Left kidney (tissue), 1 donor: ENCODE measurements at regions not wholly inside any gene's neighbourhood (a gene's known extent, or its start where the extent isn't known, plus 50 kb on each side); places are given as distances from the start of the nearest gene placed in this dataset.
A peak's percentile ranks its signal among the peaks of the same experiment; 100 is the strongest.

ENCODE experiments used
- DNase-seq: peaks from one replicate; pipeline ENCODE4 v3.0.0-alpha.2; 2013

- DNase-seq = peak; percentile 62
These were observed 292.1 kb downstream of the SOX4 start for GRCh38 chr6:21885532-21886114.

- DNase-seq = peak; percentile 62
These were observed 293.1 kb downstream of the SOX4 start for GRCh38 chr6:21886542-21887151.

- peak; percentile 42 for DNase-seq
These were observed 294.0 kb downstream of the SOX4 start for GRCh38 chr6:21887231-21888185.

- no peak for DNase-seq
These were observed 297.5 kb downstream of the SOX4 start for GRCh38 chr6:21891080-21891479.

- DNase-seq = no peak
These were observed 300.2 kb downstream of the SOX4 start for GRCh38 chr6:21893793-21894192.

DNA sequence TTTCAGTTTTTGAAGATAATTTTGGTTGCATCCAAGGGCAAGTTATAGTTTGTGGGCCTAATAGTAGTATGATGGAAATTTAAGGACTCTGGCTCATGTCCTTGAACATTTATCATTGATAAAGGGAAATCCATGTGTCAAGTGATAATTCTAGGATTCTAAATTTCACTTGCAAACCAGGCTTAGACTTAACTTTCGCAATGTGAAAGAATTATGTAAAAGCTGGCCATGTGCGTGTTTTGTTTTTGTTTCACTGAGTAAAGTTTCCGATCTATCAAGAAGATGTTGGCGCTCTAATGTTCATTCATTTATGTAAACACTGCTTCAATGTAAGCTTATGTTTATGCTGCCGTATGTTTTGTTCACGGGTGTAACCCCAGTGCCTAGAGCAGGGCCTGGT, 302.0 kb downstream of the SOX4 start:
- no peak for DNase-seq

DNA sequence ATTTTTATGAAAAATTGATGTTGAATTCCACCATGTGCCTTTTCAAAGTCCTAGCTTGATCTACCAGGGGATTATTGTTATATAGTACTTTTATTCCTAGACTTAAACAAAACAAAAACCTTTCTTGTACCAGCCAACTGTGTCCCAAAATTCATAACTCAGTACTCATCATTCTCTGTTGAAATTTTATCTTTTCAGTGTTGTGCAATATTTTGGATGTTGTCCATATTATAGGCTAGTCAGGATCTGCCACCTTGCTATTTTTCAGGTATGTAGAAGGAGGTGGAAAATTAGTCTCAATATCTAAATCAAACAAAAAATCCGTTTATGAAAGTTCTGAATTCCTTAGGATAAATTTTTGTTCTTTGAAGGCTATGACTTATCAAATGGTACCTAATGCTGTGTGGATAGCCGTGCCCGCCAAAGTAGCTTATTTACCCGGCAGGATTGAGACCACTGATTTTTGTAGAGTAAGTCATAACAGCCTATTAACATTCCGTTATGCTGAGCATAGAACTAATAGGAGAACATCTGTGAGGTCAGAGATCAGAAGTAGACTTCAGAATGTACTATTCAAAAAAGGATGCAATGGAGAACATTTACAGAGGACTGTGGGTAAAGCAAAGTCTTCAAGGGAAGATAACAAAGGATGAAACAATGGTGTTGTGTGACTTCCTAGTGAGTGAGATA, 304.7 kb downstream of the SOX4 start:
- DNase-seq = no peak

- no peak for DNase-seq
These were observed 306.2 kb downstream of the SOX4 start for GRCh38 chr6:21899708-21900107.

DNA sequence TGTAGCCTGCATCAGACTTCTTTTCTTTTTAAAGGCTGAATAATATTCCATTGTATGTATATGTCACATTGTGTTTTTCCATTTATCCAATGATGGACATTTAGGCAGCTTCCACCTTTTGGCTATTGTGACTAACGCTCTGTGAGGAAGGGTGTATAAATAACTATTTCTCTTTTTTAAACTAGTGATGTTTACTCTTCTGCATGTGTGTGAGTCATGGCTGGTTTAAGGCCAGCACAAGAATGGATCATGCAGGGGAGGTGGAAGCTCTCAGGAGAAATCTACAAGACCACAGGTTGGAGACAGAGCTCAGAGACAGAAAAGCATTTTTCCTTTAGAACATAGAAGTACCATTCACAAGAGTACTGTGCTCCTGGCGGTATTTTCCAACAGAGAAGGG, 307.2 kb downstream of the SOX4 start:
- no peak for DNase-seq

- no peak for DNase-seq
These were observed 309.1 kb downstream of the SOX4 start for GRCh38 chr6:21902628-21903169.

- DNase-seq = no peak
These were observed 312.0 kb downstream of the SOX4 start for GRCh38 chr6:21905531-21905930.

DNA sequence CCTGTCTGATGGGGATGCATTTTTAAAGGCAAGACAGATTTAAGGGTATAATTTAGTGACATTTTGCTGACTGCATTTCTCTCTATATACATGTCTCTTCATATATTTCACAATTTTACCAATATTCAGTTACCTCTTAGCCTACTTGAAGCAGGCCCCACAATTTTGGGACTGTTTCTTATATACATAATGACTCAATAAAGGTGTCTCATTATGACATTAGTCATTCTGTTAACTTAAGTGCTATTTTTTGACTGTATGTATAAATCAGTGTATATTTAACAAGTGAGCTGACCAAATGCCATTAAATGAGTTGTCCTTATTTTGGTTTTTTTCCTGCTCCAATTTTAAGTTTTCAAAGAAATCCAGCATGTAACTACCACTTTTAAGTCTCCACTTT, 313.3 kb downstream of the SOX4 start:
- no peak for DNase-seq

- no peak for DNase-seq
These were observed 313.7 kb downstream of the SOX4 start for GRCh38 chr6:21907291-21907690.

GRCh38 chr6:21908161-21908848, 314.8 kb downstream of the SOX4 start:
- DNase-seq = no peak

DNA sequence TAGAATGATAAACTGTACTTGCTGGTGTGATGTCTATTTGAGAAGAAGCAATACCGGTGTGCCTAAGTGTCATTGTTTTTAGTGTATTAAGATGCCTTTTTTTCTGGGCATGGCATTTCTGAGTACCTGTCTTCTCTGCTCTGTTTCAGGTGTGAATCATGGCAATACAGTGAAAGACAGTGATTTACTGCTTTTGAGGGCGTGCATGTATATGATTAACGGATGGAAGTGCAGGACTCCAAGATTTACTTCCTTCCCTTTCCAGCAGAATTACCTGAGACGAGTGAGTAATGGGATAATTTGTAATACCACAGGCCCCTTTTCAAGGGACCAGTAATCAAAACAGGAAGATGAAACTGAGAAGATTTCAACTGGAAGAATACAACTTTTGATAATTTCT, 315.8 kb downstream of the SOX4 start:
- no peak for DNase-seq

GRCh38 chr6:21911208-21911607, 317.7 kb downstream of the SOX4 start:
- no peak for DNase-seq

DNA sequence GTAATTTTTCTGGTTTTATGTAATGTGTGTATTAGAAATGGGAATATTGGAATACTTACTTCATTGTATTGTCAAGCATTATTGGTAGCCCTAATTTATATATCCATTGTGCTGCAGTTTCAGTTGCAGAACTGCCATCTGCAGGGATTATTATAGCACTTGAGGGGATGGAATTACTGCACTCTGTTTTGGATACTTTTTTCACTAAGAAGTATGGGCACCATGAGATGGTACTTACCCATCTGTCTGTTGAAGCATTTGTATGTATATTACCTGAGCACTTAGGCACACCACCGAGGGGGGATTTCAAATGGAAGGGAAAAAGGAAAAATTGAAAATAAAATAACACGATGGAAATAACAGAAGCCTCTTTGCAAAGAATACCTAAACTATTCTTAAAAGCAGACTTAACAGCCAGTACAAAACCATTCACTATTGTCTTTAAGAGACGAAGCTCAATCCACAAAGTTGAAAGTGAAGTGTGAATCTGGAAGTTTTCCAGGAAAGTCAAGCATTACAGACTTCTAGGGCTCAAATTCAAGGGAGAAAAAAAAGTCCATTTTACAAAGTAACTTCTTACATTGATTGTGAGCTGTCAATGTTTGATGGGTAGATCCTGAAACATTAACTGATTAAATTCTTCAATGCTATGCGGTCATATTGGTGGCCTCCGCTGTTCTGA, 318.7 kb downstream of the SOX4 start:
- no peak for DNase-seq

- DNase-seq = peak; percentile 58
These were observed 320.8 kb downstream of the SOX4 start for GRCh38 chr6:21914121-21914973.

GRCh38 chr6:21915707-21916260, 322.2 kb downstream of the SOX4 start:
- DNase-seq = no peak

- DNase-seq = no peak
These were observed 324.5 kb downstream of the SOX4 start for GRCh38 chr6:21918041-21918440.
